Subcutaneous abdominal adipose tissue (tissue), 5 donors: ENCODE measurements at regions not wholly inside any gene's neighbourhood (a gene's known extent, or its start where the extent isn't known, plus 50 kb on each side); places are given as distances from the start of the nearest gene placed in this dataset.
A peak's percentile ranks its signal among the peaks of the same experiment; 100 is the strongest.

Source experiments
- H3K27ac ChIP-seq: one replicate; pipeline ENCODE4 v1.7.0; 2013; ENCODE audit warnings: low read depth, mild to moderate bottlenecking, inconsistent platforms, low read length, moderate library complexity
- H3K27me3 ChIP-seq, 5 donors: one replicate each; pipeline ENCODE4 v1.7.0; 2013; ENCODE audit warnings: low read length in 5 of 5, inconsistent platforms in 1 of 5; ENCODE audit not compliant: control insufficient read depth in 5 of 5, insufficient read depth in 4 of 5
- H3K36me3 ChIP-seq, 5 donors: one replicate each; pipeline ENCODE4 v1.7.0; 2013; ENCODE audit warnings: low read length in 5 of 5; ENCODE audit not compliant: control insufficient read depth in 5 of 5, insufficient read depth in 5 of 5
- H3K4me1 ChIP-seq, 5 donors: one replicate each; pipeline ENCODE4 v1.7.0; 2013; ENCODE audit warnings: low read length in 5 of 5, mild to moderate bottlenecking in 3 of 5, moderate library complexity in 1 of 5; ENCODE audit not compliant: control insufficient read depth in 5 of 5, insufficient read depth in 5 of 5
- H3K4me3 ChIP-seq, 5 donors: one replicate each; pipeline ENCODE4 v1.7.0; 2013; ENCODE audit warnings: low read length in 5 of 5, low read depth in 1 of 5
- H3K9ac ChIP-seq, 5 donors: one replicate each; pipeline ENCODE4 v1.7.0; 2013; ENCODE audit warnings: low read length in 5 of 5, mild to moderate bottlenecking in 4 of 5, moderate library complexity in 3 of 5
- H3K9me3 ChIP-seq, 5 donors: one replicate each; pipeline ENCODE4 v1.7.0; 2013; ENCODE audit warnings: low read length in 5 of 5; ENCODE audit not compliant: control insufficient read depth in 5 of 5
- donor health status: healthy.
- donor health status: healthy.
- donor health status: healthy.
- donor health status: healthy.
- donor health status: healthy.

DNA sequence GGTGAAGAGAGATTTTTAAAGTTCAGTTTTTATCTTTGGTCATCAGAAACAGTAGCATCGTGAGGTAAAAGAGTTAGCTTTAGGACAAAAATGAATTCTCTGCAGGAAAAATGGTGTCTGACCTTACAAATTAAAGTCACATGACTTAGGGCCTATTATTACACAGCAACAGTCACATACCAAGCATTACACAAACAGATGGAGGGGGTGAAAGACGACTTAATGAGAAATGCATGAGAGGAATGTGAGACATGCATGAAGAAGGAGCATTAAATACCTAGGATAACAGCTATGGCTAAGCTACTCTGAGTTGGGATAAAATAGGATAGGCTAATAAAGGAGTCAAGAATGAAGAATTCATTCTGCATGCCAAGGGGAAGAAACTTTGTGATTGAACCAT, 77.5 kb downstream of the BLID start:
- Histone ChIP-seq H3K4me1 (peaks cover 0 to 11% (median 3%) of the 10 kb centered on the region in 5 donors), H3K27me3 (no peaks in the 10 kb centered on the region), H3K27ac (no peak overlapping the region), H3K9me3 (no peaks in the 10 kb centered on the region), H3K4me3 (no peak overlapping the region), H3K9ac (no peak overlapping the region), H3K36me3 (no peaks in the 10 kb centered on the region)

DNA sequence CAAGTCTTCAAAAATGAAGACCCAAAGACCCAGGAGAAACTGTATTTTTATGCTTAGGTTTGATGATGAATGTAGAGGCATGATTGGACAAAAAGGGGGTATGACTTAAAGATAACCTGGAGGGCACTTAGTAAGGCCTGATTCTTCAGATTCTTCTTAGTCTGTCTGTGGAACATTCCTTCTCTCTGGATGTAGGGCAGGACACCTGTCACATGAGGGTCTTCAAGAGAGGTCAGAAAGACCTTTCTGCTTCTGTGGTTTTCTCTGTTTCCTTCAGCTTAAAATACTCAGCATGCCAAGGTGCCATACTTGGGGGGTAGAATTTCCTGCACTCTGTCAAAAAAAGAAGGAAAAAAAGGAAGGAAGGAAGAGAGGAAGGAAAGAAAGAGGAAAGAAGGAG, 78.1 kb downstream of the BLID start:
- H3K9ac ChIP-seq: no peak overlapping the region
- peaks cover 0 to 14% (median 3%) of the 10 kb centered on the region in 5 donors for H3K4me1 ChIP-seq
- H3K36me3 ChIP-seq: no peaks in the 10 kb centered on the region
- H3K4me3 ChIP-seq: no peak overlapping the region
- H3K9me3 ChIP-seq: no peaks in the 10 kb centered on the region
- H3K27me3 ChIP-seq: no peaks in the 10 kb centered on the region
- no peak overlapping the region for H3K27ac ChIP-seq

DNA sequence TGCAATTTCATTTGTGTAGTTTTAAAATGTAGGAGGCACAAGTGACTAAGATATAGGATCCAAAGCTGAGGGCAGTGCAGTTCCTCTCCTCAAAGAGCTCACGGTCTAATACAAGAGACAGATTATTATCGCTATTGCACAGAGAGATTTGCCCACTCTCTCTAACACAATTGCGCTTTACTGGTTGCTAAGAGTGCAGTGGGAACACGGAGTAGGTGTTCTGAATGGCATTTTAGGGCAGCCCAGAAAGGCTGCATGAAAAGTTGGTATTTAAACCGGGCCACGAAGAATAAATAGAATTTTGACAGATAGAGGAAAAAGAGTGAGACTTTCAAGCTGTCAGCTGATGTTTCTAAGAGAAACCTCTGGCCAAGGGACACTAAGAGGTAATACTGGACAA, 79.5 kb downstream of the BLID start:
- no peak overlapping the region for H3K27ac ChIP-seq
- no peaks in the 10 kb centered on the region for H3K9me3 ChIP-seq
- H3K27me3 ChIP-seq: no peaks in the 10 kb centered on the region
- H3K36me3 ChIP-seq: no peaks in the 10 kb centered on the region
- H3K9ac ChIP-seq: no peak overlapping the region
- peaks cover 3 to 25% (median 6%) of the 10 kb centered on the region in 5 donors for H3K4me1 ChIP-seq
- H3K4me3 ChIP-seq: no peak overlapping the region

DNA sequence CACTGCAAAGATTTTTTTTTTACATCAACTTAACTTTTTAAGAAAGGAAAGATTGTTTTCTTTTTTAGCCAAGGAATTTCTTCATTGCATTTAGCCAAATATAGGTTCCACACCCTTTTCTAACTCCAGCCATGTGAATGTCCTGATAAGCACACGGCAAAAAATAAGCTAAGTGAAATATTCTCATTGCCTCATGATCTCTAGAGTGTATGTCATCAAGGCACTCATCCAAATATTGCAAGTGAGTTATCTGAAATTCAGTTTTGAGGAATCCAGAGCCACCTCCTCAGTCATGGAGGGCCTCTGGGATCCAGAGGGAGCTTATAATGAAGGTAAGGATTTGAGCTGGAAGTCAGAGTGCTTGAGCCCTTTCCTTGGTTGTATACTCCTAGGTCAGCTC, 80.0 kb downstream of the BLID start:
- Histone ChIP-seq H3K36me3 (no peaks in the 10 kb centered on the region), H3K4me3 (no peak overlapping the region), H3K9ac (no peak overlapping the region), H3K27ac (no peak overlapping the region), H3K27me3 (no peaks in the 10 kb centered on the region), H3K4me1 (peaks cover 3 to 25% (median 6%) of the 10 kb centered on the region in 5 donors), H3K9me3 (no peaks in the 10 kb centered on the region)

DNA sequence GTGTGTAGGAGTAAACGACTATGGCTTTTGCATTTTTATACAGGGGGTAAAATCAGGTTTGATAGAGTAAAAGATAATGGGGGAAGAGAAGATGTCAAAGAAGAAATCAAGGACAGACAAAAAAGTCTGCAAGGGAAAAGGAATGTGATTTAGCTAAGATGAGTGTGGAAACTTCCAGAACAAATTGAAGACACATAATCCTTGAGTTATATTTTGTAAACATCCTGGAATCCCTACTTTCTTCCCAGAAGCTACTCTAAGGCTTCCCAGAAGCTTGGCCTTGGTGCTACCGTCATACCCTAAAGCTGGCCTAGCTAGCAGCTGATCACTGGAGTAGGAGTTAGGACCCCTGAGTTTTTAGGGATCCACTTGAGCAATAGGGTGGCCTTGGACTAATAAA, 82.4 kb downstream of the BLID start:
- Histone ChIP-seq H3K9me3 (peaks cover 0 to 5% (median 0%) of the 10 kb centered on the region in 5 donors), H3K27me3 (no peaks in the 10 kb centered on the region), H3K4me1 (peaks cover 3 to 25% (median 6%) of the 10 kb centered on the region in 5 donors), H3K4me3 (no peak overlapping the region), H3K9ac (no peak overlapping the region), H3K27ac (no peak overlapping the region), H3K36me3 (no peaks in the 10 kb centered on the region)

DNA sequence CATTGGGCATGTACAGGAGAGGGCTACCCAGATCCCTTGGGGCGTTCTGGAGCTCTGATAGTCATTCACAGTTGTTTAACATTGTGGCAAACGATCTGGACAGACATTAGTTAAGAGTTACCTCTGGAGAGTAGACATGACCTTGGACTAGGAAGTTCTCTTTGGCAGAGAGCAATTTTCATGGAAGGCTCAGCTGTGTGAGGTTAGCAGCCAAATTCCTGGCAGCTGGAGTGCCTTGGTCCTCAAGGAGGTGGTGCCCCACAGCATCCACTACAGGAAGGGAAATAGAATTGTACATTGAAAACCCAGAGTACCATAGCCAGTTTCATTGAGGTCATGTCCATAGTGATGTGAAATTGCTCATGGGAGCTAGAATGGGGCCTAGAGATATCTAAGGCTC, 82.8 kb downstream of the BLID start:
- Histone ChIP-seq H3K4me3 (no peak overlapping the region), H3K36me3 (no peaks in the 10 kb centered on the region), H3K27me3 (no peaks in the 10 kb centered on the region), H3K9ac (no peak overlapping the region), H3K4me1 (peaks cover 3 to 25% (median 6%) of the 10 kb centered on the region in 5 donors), H3K9me3 (peaks cover 0 to 5% (median 0%) of the 10 kb centered on the region in 5 donors), H3K27ac (peak overlapping the region; percentile 51)

DNA sequence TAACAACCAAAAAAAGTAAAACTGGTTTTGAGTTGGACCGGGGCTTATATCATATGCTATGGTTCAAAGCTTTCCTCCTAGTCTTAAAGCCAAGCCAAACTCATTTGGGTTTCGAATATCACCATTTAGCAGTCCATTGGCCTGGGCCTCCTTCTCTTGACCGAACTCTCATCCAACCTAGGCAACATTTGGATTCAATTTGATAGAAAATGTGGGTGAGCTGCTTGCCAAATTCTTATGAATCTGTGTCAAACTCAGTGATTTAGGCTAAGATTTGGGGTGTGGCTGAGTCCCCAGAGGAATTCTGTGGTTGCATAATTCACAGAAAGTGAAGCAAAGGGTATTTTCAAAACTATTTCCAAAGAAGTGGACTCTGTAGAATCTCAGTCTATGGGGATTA, 83.7 kb downstream of the BLID start:
- Histone ChIP-seq H3K36me3 (no peaks in the 10 kb centered on the region), H3K27ac (peak overlapping the region; percentile 51), H3K9ac (no peak overlapping the region), H3K27me3 (no peaks in the 10 kb centered on the region), H3K9me3 (peaks cover 0 to 5% (median 0%) of the 10 kb centered on the region in 5 donors), H3K4me1 (peaks cover 3 to 25% (median 6%) of the 10 kb centered on the region in 5 donors), H3K4me3 (no peak overlapping the region)

DNA sequence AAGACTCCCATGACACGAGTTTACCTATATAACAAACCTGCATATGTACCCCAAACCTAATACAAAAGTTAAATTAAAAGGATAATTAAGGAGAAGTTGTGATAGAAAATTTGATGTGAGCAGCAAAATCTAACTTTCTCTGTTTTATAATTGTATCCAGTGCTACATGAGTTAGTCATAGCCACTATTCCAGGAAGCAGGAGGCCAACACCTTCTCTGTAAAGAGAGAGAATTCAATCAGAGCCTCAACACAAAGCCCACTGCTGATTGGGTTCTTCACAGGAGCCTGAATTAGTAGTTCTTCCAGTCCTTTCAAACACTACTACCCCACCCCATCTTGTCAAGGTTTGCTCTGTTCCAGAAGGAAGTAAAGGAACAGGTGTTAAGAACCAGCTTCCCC, 84.2 kb downstream of the BLID start:
- Histone ChIP-seq H3K36me3 (no peaks in the 10 kb centered on the region), H3K9me3 (peaks cover 0 to 5% (median 0%) of the 10 kb centered on the region in 5 donors), H3K4me3 (no peak overlapping the region), H3K27me3 (no peaks in the 10 kb centered on the region), H3K27ac (peak overlapping the region; percentile 38), H3K9ac (no peak overlapping the region), H3K4me1 (peaks cover 3 to 25% (median 6%) of the 10 kb centered on the region in 5 donors)

DNA sequence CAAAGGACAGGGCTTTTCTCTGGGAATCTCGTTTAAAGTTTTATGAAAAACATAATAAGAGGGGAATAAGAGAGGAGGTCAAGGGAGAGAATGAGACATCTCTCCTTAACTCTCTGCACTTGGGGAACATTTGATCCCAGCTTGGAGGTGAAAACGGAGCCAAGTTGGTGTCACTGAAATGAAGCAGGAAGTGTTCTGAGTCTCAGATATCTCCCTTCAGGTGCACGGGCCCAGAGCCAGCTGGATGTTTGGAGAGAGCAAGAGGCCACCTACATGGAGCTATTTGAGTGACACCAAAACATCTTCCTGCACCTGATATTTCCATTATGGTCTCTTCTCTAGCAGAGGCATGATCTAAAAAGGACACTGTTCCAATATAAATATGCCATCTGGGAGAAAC, 85.7 kb downstream of the BLID start:
- Histone ChIP-seq H3K4me3 (no peak overlapping the region), H3K4me1 (peaks cover 0 to 16% (median 6%) of the 10 kb centered on the region in 5 donors), H3K36me3 (no peaks in the 10 kb centered on the region), H3K27ac (no peak overlapping the region), H3K9ac (no peak overlapping the region), H3K27me3 (no peaks in the 10 kb centered on the region), H3K9me3 (peaks cover 0 to 5% (median 0%) of the 10 kb centered on the region in 5 donors)

DNA sequence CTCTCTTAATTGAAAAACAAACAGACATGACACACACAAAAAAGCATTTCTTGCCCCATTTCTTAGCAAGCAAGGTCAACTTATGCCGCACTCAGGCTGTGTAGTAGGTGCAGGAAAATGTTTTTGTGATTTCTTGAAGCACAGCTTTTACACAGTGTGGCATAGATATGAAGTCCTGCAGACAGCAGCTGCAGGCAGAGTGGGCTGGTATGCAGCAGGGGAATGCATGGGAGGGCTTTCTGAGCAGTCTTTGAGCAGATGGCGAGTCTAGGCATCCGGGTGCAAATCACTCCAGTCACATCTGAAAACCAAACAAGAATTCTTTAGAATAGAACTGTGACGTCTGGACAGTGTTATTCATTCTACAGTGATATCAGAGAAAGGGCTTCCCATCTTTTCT, 87.5 kb downstream of the BLID start:
- Histone ChIP-seq H3K4me1 (peaks cover 0 to 24% (median 9%) of the 10 kb centered on the region in 5 donors), H3K27ac (no peak overlapping the region)

DNA sequence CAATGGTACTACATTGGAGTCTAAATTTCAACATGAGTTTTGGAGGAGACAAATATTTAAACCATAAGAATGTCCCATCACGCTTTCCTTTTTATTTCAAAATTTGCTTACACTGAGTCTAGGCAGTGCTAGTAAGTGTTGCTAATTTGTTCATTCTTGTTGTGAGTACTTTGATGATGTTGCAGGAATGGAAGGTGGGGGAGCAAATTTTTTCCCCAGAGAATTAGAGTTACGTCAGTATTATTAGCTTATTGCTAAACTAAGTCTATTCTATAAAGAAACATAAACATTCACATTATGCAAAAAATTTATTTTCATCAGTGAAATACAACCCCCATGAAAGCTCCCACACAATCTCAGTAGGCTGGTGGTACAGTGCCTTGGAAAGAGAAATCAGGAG, 88.0 kb downstream of the BLID start:
- Histone ChIP-seq H3K27me3 (no peaks in the 10 kb centered on the region), H3K36me3 (no peaks in the 10 kb centered on the region), H3K9me3 (peaks cover 0 to 5% (median 0%) of the 10 kb centered on the region in 5 donors), H3K27ac (no peak overlapping the region), H3K9ac (no peak overlapping the region), H3K4me3 (no peak overlapping the region), H3K4me1 (peaks cover 0 to 20% (median 8%) of the 10 kb centered on the region in 5 donors)

More for the DNA sequence above, 87.5 kb downstream of the BLID start:
- Histone ChIP-seq H3K4me3 (no peak overlapping the region), H3K9me3 (peaks cover 0 to 5% (median 0%) of the 10 kb centered on the region in 5 donors), H3K9ac (no peak overlapping the region), H3K36me3 (no peaks in the 10 kb centered on the region), H3K27me3 (no peaks in the 10 kb centered on the region)
